Neuron (in vitro differentiated cells): ENCODE measurements at regions not wholly inside any gene's neighbourhood (a gene's known extent, or its start where the extent isn't known, plus 50 kb on each side); places are given as distances from the start of the nearest gene placed in this dataset.

Experiments
- H2AFZ ChIP-seq: one replicate; pipeline ENCODE4 v1.6.1; 2013; ENCODE audit warnings: low read depth, mild to moderate bottlenecking, inconsistent platforms, low read length, moderate library complexity
- H3K27me3 ChIP-seq: one replicate; pipeline ENCODE4 v1.6.1; 2013; ENCODE audit warnings: low read length; ENCODE audit not compliant: insufficient read depth
- H3K36me3 ChIP-seq: one replicate; pipeline ENCODE4 v1.6.1; 2013; ENCODE audit warnings: low read length; ENCODE audit not compliant: insufficient read depth
- H3K4me1 ChIP-seq: one replicate; pipeline ENCODE4 v1.6.1; 2013; ENCODE audit warnings: low read length; ENCODE audit not compliant: insufficient read depth
- H3K4me3 ChIP-seq: 2 replicates; pipeline ENCODE4 v1.5.1; 2013; ENCODE audit warnings: mild to moderate bottlenecking, low read length, moderate library complexity
- H3K9me3 ChIP-seq: one replicate; pipeline ENCODE4 v1.6.1; 2013; ENCODE audit warnings: low read length

DNA sequence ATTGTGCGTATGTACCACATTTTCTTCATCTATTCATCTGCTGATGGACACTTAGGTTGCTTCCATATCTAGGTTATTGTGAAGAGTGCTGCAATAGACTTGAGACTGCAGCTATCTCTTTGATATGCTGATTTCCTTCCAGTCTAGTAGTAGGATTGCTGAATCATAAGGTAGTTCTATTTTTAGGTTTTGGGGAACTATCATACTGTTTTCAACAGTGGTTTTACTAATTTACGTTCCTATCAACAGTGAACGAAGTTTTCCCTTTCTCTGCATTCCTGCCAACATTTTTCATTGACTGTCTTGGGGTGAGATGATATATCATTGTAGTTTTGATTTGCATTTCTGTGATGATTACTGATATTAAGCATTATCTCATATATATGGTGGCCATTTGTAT, 482.2 kb downstream of the SLC16A7 start:
- no peak overlapping the region for H2AFZ ChIP-seq
- no peaks in the 10 kb centered on the region for H3K36me3 ChIP-seq
- H3K9me3 ChIP-seq = no peaks in the 10 kb centered on the region
- H3K4me1 ChIP-seq = no peaks in the 10 kb centered on the region
- H3K4me3 ChIP-seq = no peak overlapping the region
- no peaks in the 10 kb centered on the region for H3K27me3 ChIP-seq

GRCh38 chr12:60093428-60093827, 497.6 kb downstream of the SLC16A7 start:
- no peak overlapping the region for H2AFZ ChIP-seq
- H3K36me3 ChIP-seq = no peaks in the 10 kb centered on the region
- H3K27me3 ChIP-seq = no peaks in the 10 kb centered on the region
- no peaks in the 10 kb centered on the region for H3K4me1 ChIP-seq
- H3K4me3 ChIP-seq = no peak overlapping the region
- H3K9me3 ChIP-seq = no peaks in the 10 kb centered on the region

DNA sequence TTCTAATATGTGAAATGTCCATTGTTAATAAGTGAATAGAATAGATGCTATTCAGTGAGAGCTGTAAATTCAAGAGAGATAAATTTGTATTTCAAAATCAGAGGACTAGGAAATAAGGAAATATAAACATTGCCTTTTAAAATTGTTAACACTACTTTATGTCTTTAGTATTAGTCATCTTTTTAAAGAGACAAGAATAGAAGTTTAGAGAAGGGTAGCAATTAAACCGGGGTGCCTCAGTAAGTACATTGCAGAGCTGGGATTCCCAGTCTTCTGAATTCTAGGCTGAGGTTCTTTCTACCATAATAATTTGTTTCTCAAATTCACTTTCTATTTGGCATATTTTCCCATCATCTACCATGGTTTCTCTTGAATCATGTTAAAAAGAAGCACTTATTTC, 498.6 kb downstream of the SLC16A7 start:
- Histone ChIP-seq H2AFZ (no peak overlapping the region), H3K4me3 (no peak overlapping the region), H3K4me1 (no peaks in the 10 kb centered on the region)

DNA sequence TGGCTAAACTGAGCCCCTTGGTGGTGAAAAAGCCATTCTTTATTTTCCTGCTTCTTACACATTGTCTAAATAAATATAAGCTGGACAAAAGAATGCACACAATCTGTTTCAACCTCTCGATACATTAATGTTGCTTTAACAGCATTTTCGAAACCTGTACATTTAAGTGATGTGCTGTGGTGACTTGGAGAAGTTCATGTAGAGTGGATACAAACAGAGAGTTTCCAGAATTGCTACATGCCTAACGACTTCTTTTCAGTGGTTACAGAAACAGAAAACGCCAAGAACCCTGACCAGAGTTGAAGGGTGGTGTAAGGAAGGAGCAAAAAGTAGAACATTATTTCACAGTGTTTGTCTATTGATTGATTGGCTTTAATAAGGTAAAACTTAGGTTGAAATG, 500.9 kb downstream of the SLC16A7 start:
- H3K27me3 ChIP-seq = no peaks in the 10 kb centered on the region
- H3K9me3 ChIP-seq = no peaks in the 10 kb centered on the region
- H2AFZ ChIP-seq = no peak overlapping the region
- no peaks in the 10 kb centered on the region for H3K4me1 ChIP-seq
- no peaks in the 10 kb centered on the region for H3K36me3 ChIP-seq
- no peak overlapping the region for H3K4me3 ChIP-seq

More for the DNA sequence above, 498.6 kb downstream of the SLC16A7 start:
- H3K9me3 ChIP-seq = no peaks in the 10 kb centered on the region
- no peaks in the 10 kb centered on the region for H3K36me3 ChIP-seq
- no peaks in the 10 kb centered on the region for H3K27me3 ChIP-seq

GRCh38 chr12:60100160-60100559, 504.3 kb downstream of the SLC16A7 start:
- Histone ChIP-seq H3K9me3 (no peaks in the 10 kb centered on the region), H3K4me3 (no peak overlapping the region), H3K36me3 (no peaks in the 10 kb centered on the region), H3K27me3 (no peaks in the 10 kb centered on the region), H3K4me1 (no peaks in the 10 kb centered on the region), H2AFZ (no peak overlapping the region)

DNA sequence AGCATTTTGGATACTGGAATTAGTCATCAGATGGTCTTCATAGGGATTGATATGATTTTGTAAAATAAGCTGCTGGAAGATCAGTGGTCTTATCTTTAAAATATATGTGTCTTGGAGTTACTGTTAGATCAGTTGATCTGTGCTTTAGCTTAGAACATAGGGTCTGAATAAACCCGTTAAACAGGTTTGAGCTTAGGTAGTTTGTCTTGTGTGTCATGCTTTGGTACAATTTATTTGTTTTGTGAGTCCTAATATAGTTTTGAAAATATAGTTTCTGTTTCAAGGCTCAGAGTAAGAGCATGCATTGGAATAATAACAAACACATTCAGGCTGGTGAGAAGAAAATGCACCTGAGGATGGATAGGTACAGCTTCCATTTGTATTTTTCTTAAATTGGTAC, 505.0 kb downstream of the SLC16A7 start:
- Histone ChIP-seq H2AFZ (no peak overlapping the region), H3K4me1 (no peaks in the 10 kb centered on the region), H3K36me3 (no peaks in the 10 kb centered on the region), H3K9me3 (no peaks in the 10 kb centered on the region), H3K4me3 (no peak overlapping the region), H3K27me3 (no peaks in the 10 kb centered on the region)

GRCh38 chr12:60101715-60102114, 505.9 kb downstream of the SLC16A7 start:
- Histone ChIP-seq H3K4me3 (no peak overlapping the region), H3K9me3 (no peaks in the 10 kb centered on the region), H2AFZ (no peak overlapping the region), H3K27me3 (no peaks in the 10 kb centered on the region), H3K4me1 (no peaks in the 10 kb centered on the region), H3K36me3 (no peaks in the 10 kb centered on the region)

DNA sequence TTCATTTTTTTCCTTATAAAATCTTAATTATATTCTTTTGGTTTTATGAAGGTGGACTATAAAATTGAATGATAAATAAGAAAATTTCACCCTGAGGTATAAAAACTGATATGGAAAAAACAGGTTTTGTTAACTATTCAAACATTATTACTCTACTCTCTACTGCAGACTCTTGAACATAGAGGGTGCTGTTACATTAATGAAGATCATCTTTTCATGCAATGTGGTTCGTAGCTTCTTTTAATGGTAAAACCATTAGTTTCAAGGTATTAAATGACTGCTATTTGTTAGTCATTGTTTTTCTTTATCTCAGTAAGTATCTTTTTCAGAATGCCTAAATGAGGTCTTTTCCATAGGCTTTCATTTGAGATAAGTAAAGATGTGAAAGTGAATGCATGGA, 510.4 kb downstream of the SLC16A7 start:
- Histone ChIP-seq H3K27me3 (no peaks in the 10 kb centered on the region), H3K9me3 (no peaks in the 10 kb centered on the region), H2AFZ (no peak overlapping the region), H3K36me3 (no peaks in the 10 kb centered on the region), H3K4me3 (no peak overlapping the region), H3K4me1 (no peaks in the 10 kb centered on the region)

GRCh38 chr12:60107992-60108391, 512.2 kb downstream of the SLC16A7 start:
- Histone ChIP-seq H3K9me3 (no peaks in the 10 kb centered on the region), H3K4me3 (no peak overlapping the region), H3K36me3 (no peaks in the 10 kb centered on the region), H2AFZ (no peak overlapping the region), H3K27me3 (no peaks in the 10 kb centered on the region), H3K4me1 (no peaks in the 10 kb centered on the region)

- no peaks in the 10 kb centered on the region for H3K4me1 ChIP-seq
- no peaks in the 10 kb centered on the region for H3K9me3 ChIP-seq
- H3K36me3 ChIP-seq = no peaks in the 10 kb centered on the region
- no peaks in the 10 kb centered on the region for H3K27me3 ChIP-seq
- no peak overlapping the region for H3K4me3 ChIP-seq
- H2AFZ ChIP-seq = no peak overlapping the region
Measured at GRCh38 chr12:60112063-60112462, 516.2 kb downstream of the SLC16A7 start.

GRCh38 chr12:60112763-60113162, 516.9 kb downstream of the SLC16A7 start:
- Histone ChIP-seq H2AFZ (no peak overlapping the region), H3K4me3 (no peak overlapping the region), H3K4me1 (no peaks in the 10 kb centered on the region), H3K27me3 (no peaks in the 10 kb centered on the region), H3K9me3 (no peaks in the 10 kb centered on the region), H3K36me3 (no peaks in the 10 kb centered on the region)

- Histone ChIP-seq H3K4me3 (no peak overlapping the region), H3K9me3 (no peaks in the 10 kb centered on the region), H3K4me1 (no peaks in the 10 kb centered on the region), H3K27me3 (no peaks in the 10 kb centered on the region), H2AFZ (no peak overlapping the region), H3K36me3 (no peaks in the 10 kb centered on the region)
Measured at GRCh38 chr12:60114169-60114568, 518.3 kb downstream of the SLC16A7 start.

DNA sequence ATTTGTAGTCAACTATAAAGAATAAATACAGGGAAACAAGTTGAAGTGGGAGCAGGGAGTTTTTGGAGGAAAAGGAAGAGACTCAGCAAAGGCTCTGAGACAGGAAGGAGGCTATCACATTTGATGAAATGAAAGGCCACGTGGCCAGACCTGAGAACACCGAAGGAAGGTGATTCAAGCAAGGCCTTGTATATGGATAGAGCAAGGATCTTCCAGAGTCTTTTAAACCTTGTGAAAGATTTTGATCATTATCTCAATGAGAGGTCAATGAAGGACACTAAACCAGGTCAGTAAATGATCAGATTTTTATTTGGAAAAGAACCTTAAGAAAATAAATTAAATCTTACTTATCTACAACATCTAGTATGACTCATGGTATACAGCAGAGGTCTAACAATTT, 523.5 kb downstream of the SLC16A7 start:
- no peaks in the 10 kb centered on the region for H3K9me3 ChIP-seq
- H2AFZ ChIP-seq = no peak overlapping the region
- no peaks in the 10 kb centered on the region for H3K36me3 ChIP-seq
- H3K27me3 ChIP-seq = no peaks in the 10 kb centered on the region
- H3K4me3 ChIP-seq = no peak overlapping the region
- H3K4me1 ChIP-seq = no peaks in the 10 kb centered on the region

GRCh38 chr12:60120199-60120598, 524.4 kb downstream of the SLC16A7 start:
- H3K36me3 ChIP-seq = no peaks in the 10 kb centered on the region
- no peak overlapping the region for H3K4me3 ChIP-seq
- no peak overlapping the region for H2AFZ ChIP-seq
- H3K9me3 ChIP-seq = no peaks in the 10 kb centered on the region
- no peaks in the 10 kb centered on the region for H3K27me3 ChIP-seq
- H3K4me1 ChIP-seq = no peaks in the 10 kb centered on the region
